ENCODE measurements at regions not wholly inside any gene's neighbourhood (a gene's known extent, or its start where the extent isn't known, plus 50 kb on each side); places are given as distances from the start of the nearest gene placed in this dataset.
"Not testable (repeated sequence)": the region's sequence is repeated elsewhere in the genome, so short reads cannot be mapped to it uniquely, and the experiment has no call there.

DNA sequence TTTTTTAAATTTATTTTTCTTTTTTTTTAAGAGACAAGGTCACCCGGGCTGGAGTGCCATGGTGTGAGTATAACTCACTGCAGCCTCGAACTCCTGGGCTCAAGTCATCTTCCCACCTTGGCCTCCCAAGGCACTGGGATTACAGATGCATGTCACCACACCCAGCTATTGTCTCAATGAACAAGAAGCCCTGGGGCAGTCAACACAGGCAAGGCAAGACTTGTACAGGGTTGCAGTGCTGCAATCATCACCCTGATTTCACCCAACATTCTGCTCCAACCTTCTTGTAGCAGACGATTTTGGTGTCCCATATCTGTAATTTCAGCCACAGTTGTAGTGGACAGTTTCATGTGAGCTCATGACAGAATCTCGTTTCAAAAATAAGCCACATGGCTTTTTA is 205.8 kb upstream of the KIF2A start:
- Histone ChIP-seq H3K4me3 (ENCODE audit: insufficient read depth, low read depth, low read length) (no peak overlapping the region), H3K27me3 (ENCODE audit: control insufficient read depth, insufficient read depth, low read length) (no peaks in the 10 kb centered on the region), H3K36me3 (replicated peaks; ENCODE audit: control insufficient read depth, insufficient read depth, low read length) (no peaks in the 10 kb centered on the region)
- DNase-seq, result no peak

- H3K36me3 ChIP-seq (replicated peaks; ENCODE audit: control insufficient read depth, insufficient read depth, low read length); H3K27me3 ChIP-seq (ENCODE audit: control insufficient read depth, insufficient read depth, low read length); DNase-seq; H3K4me3 ChIP-seq (ENCODE audit: insufficient read depth, low read depth, low read length): not testable (repeated sequence)
These were observed 202.1 kb upstream of the KIF2A start for GRCh38 chr5:62103863-62104262.

- H3K27me3 ChIP-seq (ENCODE audit: control insufficient read depth, insufficient read depth, low read length), result no peaks in the 10 kb centered on the region
- no peak for DNase-seq
- H3K4me3 ChIP-seq (ENCODE audit: insufficient read depth, low read depth, low read length), result no peak overlapping the region
- H3K36me3 ChIP-seq (replicated peaks; ENCODE audit: control insufficient read depth, insufficient read depth, low read length), result no peaks in the 10 kb centered on the region
These were observed 194.6 kb upstream of the KIF2A start for GRCh38 chr5:62111428-62111827.

- H3K27me3 ChIP-seq (ENCODE audit: control insufficient read depth, insufficient read depth, low read length), result no peaks in the 10 kb centered on the region
- no peaks in the 10 kb centered on the region for H3K36me3 ChIP-seq (replicated peaks; ENCODE audit: control insufficient read depth, insufficient read depth, low read length)
- no peak overlapping the region for H3K4me3 ChIP-seq (ENCODE audit: insufficient read depth, low read depth, low read length)
- no peak for DNase-seq
These were observed 193.2 kb upstream of the KIF2A start for GRCh38 chr5:62112689-62113228.

GRCh38 chr5:62115014-62115413 is 191.0 kb upstream of the KIF2A start:
- Histone ChIP-seq H3K36me3 (replicated peaks; ENCODE audit: control insufficient read depth, insufficient read depth, low read length) (no peaks in the 10 kb centered on the region), H3K4me3 (ENCODE audit: insufficient read depth, low read depth, low read length) (no peak overlapping the region), H3K27me3 (ENCODE audit: control insufficient read depth, insufficient read depth, low read length) (no peaks in the 10 kb centered on the region)
- DNase-seq, result no peak

GRCh38 chr5:62124266-62124665 is 181.7 kb upstream of the KIF2A start:
- Histone ChIP-seq H3K4me3 (ENCODE audit: insufficient read depth, low read depth, low read length) (no peak overlapping the region), H3K36me3 (replicated peaks; ENCODE audit: control insufficient read depth, insufficient read depth, low read length) (no peaks in the 10 kb centered on the region), H3K27me3 (ENCODE audit: control insufficient read depth, insufficient read depth, low read length) (no peaks in the 10 kb centered on the region)
- DNase-seq, result no peak

GRCh38 chr5:62126090-62126489 is 179.9 kb upstream of the KIF2A start:
- no peak overlapping the region for H3K4me3 ChIP-seq (ENCODE audit: insufficient read depth, low read depth, low read length)
- no peaks in the 10 kb centered on the region for H3K36me3 ChIP-seq (replicated peaks; ENCODE audit: control insufficient read depth, insufficient read depth, low read length)
- no peak for DNase-seq
- H3K27me3 ChIP-seq (ENCODE audit: control insufficient read depth, insufficient read depth, low read length), result no peaks in the 10 kb centered on the region

- DNase-seq, result no peak
- Histone ChIP-seq H3K27me3 (ENCODE audit: control insufficient read depth, insufficient read depth, low read length) (no peaks in the 10 kb centered on the region), H3K4me3 (ENCODE audit: insufficient read depth, low read depth, low read length) (no peak overlapping the region), H3K36me3 (replicated peaks; ENCODE audit: control insufficient read depth, insufficient read depth, low read length) (no peaks in the 10 kb centered on the region)
These were observed 178.8 kb upstream of the KIF2A start for GRCh38 chr5:62127098-62127736.

DNA sequence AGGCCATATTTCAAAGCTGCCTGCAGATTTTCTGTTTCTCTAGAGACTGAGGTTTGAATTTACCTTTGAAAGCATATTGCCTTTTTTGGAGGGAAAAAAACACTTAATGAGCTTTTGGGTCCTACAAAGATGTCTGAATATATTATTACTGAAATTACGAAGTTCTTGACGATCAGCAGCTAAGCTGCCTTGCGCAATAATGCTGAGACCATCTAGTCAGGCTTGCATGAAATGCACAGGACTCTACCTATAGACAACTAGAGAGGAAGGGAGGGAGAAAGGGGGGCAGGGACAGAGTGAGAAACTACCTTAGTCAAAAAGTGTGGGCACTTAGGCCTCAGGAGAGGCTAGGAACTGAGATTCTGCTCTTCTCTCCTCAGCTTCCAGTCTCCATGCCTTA is 175.9 kb upstream of the KIF2A start:
- H3K27me3 ChIP-seq (ENCODE audit: control insufficient read depth, insufficient read depth, low read length), result no peaks in the 10 kb centered on the region

GRCh38 chr5:62132276-62132675 is 173.7 kb upstream of the KIF2A start:
- no peak overlapping the region for H3K4me3 ChIP-seq (ENCODE audit: insufficient read depth, low read depth, low read length)
- no peaks in the 10 kb centered on the region for H3K27me3 ChIP-seq (ENCODE audit: control insufficient read depth, insufficient read depth, low read length)
- DNase-seq, result no peak
- H3K36me3 ChIP-seq (replicated peaks; ENCODE audit: control insufficient read depth, insufficient read depth, low read length), result no peaks in the 10 kb centered on the region

More for the DNA sequence above, 175.9 kb upstream of the KIF2A start:
- Histone ChIP-seq H3K4me3 (ENCODE audit: insufficient read depth, low read depth, low read length) (no peak overlapping the region), H3K36me3 (replicated peaks; ENCODE audit: control insufficient read depth, insufficient read depth, low read length) (no peaks in the 10 kb centered on the region)
- DNase-seq, result no peak

- H3K27me3 ChIP-seq (ENCODE audit: control insufficient read depth, insufficient read depth, low read length), result no peaks in the 10 kb centered on the region
- no peak for DNase-seq
- H3K36me3 ChIP-seq (replicated peaks; ENCODE audit: control insufficient read depth, insufficient read depth, low read length), result no peaks in the 10 kb centered on the region
- H3K4me3 ChIP-seq (ENCODE audit: insufficient read depth, low read depth, low read length), result no peak overlapping the region
These were observed 172.6 kb upstream of the KIF2A start for GRCh38 chr5:62133426-62133825.

GRCh38 chr5:62134811-62135210 is 171.2 kb upstream of the KIF2A start:
- DNase-seq, result no peak
- Histone ChIP-seq H3K27me3 (ENCODE audit: control insufficient read depth, insufficient read depth, low read length) (no peaks in the 10 kb centered on the region), H3K36me3 (replicated peaks; ENCODE audit: control insufficient read depth, insufficient read depth, low read length) (no peaks in the 10 kb centered on the region), H3K4me3 (ENCODE audit: insufficient read depth, low read depth, low read length) (no peak overlapping the region)

GRCh38 chr5:62137628-62138027 is 168.4 kb upstream of the KIF2A start:
- no peaks in the 10 kb centered on the region for H3K27me3 ChIP-seq (ENCODE audit: control insufficient read depth, insufficient read depth, low read length)
- no peak overlapping the region for H3K4me3 ChIP-seq (ENCODE audit: insufficient read depth, low read depth, low read length)
- no peak for DNase-seq
- H3K36me3 ChIP-seq (replicated peaks; ENCODE audit: control insufficient read depth, insufficient read depth, low read length), result no peaks in the 10 kb centered on the region

GRCh38 chr5:62138607-62139006 is 167.4 kb upstream of the KIF2A start:
- Histone ChIP-seq H3K27me3 (ENCODE audit: control insufficient read depth, insufficient read depth, low read length) (no peaks in the 10 kb centered on the region), H3K36me3 (replicated peaks; ENCODE audit: control insufficient read depth, insufficient read depth, low read length) (no peaks in the 10 kb centered on the region), H3K4me3 (ENCODE audit: insufficient read depth, low read depth, low read length) (no peak overlapping the region)
- peak; percentile 64 for DNase-seq

DNA sequence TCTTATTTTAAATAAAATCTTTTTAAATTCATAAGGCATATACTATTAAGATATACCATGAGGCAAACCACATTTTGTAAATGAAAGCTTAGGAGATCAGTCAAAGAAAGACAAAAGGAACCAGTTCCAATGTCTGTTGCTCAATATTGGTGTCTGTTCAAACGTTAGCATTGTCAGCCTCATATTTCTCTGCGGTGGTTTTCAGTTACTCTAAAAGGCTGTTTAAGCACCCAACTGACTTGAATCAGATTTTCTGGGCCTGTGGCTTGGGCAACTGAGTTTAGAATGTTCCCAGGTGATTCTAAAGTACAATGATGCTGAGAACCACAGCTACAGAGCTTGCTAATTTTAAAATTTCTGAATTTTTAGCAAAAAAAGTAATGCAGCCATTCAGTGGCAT is 166.3 kb upstream of the KIF2A start:
- Histone ChIP-seq H3K27me3 (ENCODE audit: control insufficient read depth, insufficient read depth, low read length) (no peaks in the 10 kb centered on the region), H3K36me3 (replicated peaks; ENCODE audit: control insufficient read depth, insufficient read depth, low read length) (no peaks in the 10 kb centered on the region)
- no peak for DNase-seq

GRCh38 chr5:62142351-62142750 is 163.7 kb upstream of the KIF2A start:
- DNase-seq, result no peak
- Histone ChIP-seq H3K27me3 (ENCODE audit: control insufficient read depth, insufficient read depth, low read length) (no peaks in the 10 kb centered on the region), H3K36me3 (replicated peaks; ENCODE audit: control insufficient read depth, insufficient read depth, low read length) (no peaks in the 10 kb centered on the region), H3K4me3 (ENCODE audit: insufficient read depth, low read depth, low read length) (no peak overlapping the region)

More for the DNA sequence above, 166.3 kb upstream of the KIF2A start:
- H3K4me3 ChIP-seq (ENCODE audit: insufficient read depth, low read depth, low read length), result no peak overlapping the region
